Common myeloid progenitor, CD34-positive (primary cell): ENCODE measurements at regions not wholly inside any gene's neighbourhood (a gene's known extent, or its start where the extent isn't known, plus 50 kb on each side); places are given as distances from the start of the nearest gene placed in this dataset.

ENCODE experiments used
- CTCF ChIA-PET: fragments of 350-600 bp; sonication (Branson Sonifier 250); formaldehyde crosslinking; loops from one replicate; lab custom pipeline; 2021; ENCODE audit warnings: antibody characterized with exemption; lab: Charles Lee
- POLR2A ChIA-PET: fragments of 350-600 bp; sonication (Branson Sonifier 250); formaldehyde crosslinking; loops from one replicate; lab custom pipeline; 2021; ENCODE audit warnings: antibody characterized with exemption; lab: Charles Lee
- DNase-seq, 3 donors: peaks; one replicate each; pipeline versions ENCODE4 v3.0.0 to v3.0.0-alpha.2; 2013
- H3K27ac ChIP-seq, 2 experiments: 1 replicate in 1 of 2; 2 replicates in 1 of 2; pipeline ENCODE4 v1.7.0; 2013; ENCODE audit warnings: inconsistent platforms in 2 of 2, low read length in 2 of 2, mild to moderate bottlenecking in 2 of 2, low read depth in 1 of 2, moderate library complexity in 1 of 2; ENCODE audit not compliant: severe bottlenecking in 2 of 2, insufficient read depth in 1 of 2, poor library complexity in 1 of 2
- H3K27me3 ChIP-seq, 5 experiments: replicated peaks in 2 of 5; 1 replicate in 3 of 5; 2 replicates in 2 of 5; pipeline versions ENCODE4 v1.6.1 to v1.7.0; 2013; ENCODE audit warnings: low read length in 4 of 5, mild to moderate bottlenecking in 2 of 5, moderate library complexity in 2 of 5, inconsistent platforms in 1 of 5; ENCODE audit not compliant: insufficient read depth in 5 of 5, control insufficient read depth in 4 of 5
- H3K36me3 ChIP-seq, 4 experiments: 1 replicate in 2 of 4; 2 replicates in 2 of 4; pipeline versions ENCODE4 v1.6.1 to v1.7.0; 2013; ENCODE audit warnings: low read length in 3 of 4, control low read depth in 1 of 4, mild to moderate bottlenecking in 1 of 4; ENCODE audit not compliant: control insufficient read depth in 4 of 4, insufficient read depth in 4 of 4
- H3K4me1 ChIP-seq, 4 experiments: 1 replicate in 3 of 4; 2 replicates in 1 of 4; pipeline versions ENCODE4 v1.6.1 to v1.7.1; 2013; ENCODE audit warnings: low read length in 3 of 4, mild to moderate bottlenecking in 3 of 4, control low read depth in 1 of 4, inconsistent platforms in 1 of 4, moderate library complexity in 1 of 4; ENCODE audit not compliant: control insufficient read depth in 4 of 4, insufficient read depth in 4 of 4; ENCODE audit errors: control extremely low read depth in 1 of 4
- H3K4me3 ChIP-seq, 7 experiments: 1 replicate in 4 of 7; 2 replicates in 3 of 7; pipeline versions ENCODE4 v1.5.1 to v1.7.0; 2013; ENCODE audit warnings: mild to moderate bottlenecking in 7 of 7, low read length in 6 of 7, moderate library complexity in 6 of 7, inconsistent platforms in 2 of 7, low read depth in 2 of 7, control low read depth in 1 of 7; ENCODE audit not compliant: insufficient read depth in 4 of 7, control insufficient read depth in 1 of 7; ENCODE audit errors: extremely low read depth in 1 of 7
- H3K9me3 ChIP-seq, 5 experiments: 1 replicate in 4 of 5; 2 replicates in 1 of 5; pipeline versions ENCODE4 v1.6.1 to v1.7.1; 2013; ENCODE audit warnings: low read length in 4 of 5, mild to moderate bottlenecking in 2 of 5, inconsistent platforms in 1 of 5, low read depth in 1 of 5, moderate library complexity in 1 of 5; ENCODE audit not compliant: control insufficient read depth in 4 of 5, insufficient read depth in 2 of 5; ENCODE audit errors: control extremely low read depth in 1 of 5
- WGBS: methylation state at CpG from one replicate; pipeline ENCODE4 v1.1.5; 2013; ENCODE audit not compliant: insufficient coverage; 5-methylcytosine and 5-hydroxymethylcytosine counted together

GRCh38 chr9:80359941-80360881, 788.4 kb downstream of the TLE4 start:
- Histone ChIP-seq H3K9me3 (peaks cover 0 to 6% (median 0%) of the 10 kb centered on the region in 5 experiments), H3K36me3 (no peaks in the 10 kb centered on the region), H3K4me3 (no peak overlapping the region), H3K4me1 (no peaks in the 10 kb centered on the region), H3K27ac (no peak overlapping the region), H3K27me3 (peaks cover 0 to 2% (median 0%) of the 10 kb centered on the region in 5 experiments)
- 98% methylated on average over 31 of the region's 35 CpGs for WGBS
- POLR2A ChIA-PET: no interaction called here
- CTCF ChIA-PET: no interaction called here
- DNase-seq: no peak

GRCh38 chr9:80359291-80359690, 787.5 kb downstream of the TLE4 start:
- H3K36me3 ChIP-seq: no peaks in the 10 kb centered on the region
- no peak for DNase-seq
- H3K4me3 ChIP-seq: no peak overlapping the region
- no peak overlapping the region for H3K27ac ChIP-seq
- POLR2A ChIA-PET: no interaction called here
- peaks cover 0 to 6% (median 0%) of the 10 kb centered on the region in 5 experiments for H3K9me3 ChIP-seq
- no peaks in the 10 kb centered on the region for H3K4me1 ChIP-seq
- peaks cover 0 to 4% (median 0%) of the 10 kb centered on the region in 5 experiments for H3K27me3 ChIP-seq
- 98% methylated on average over 5 of the region's 11 CpGs for WGBS
- CTCF ChIA-PET: no interaction called here

GRCh38 chr9:80352967-80353366, 781.2 kb downstream of the TLE4 start:
- ChIA-PET CTCF (no interaction called here), POLR2A (no interaction called here)

GRCh38 chr9:80351612-80352011, 779.8 kb downstream of the TLE4 start:
- Histone ChIP-seq H3K4me1 (no peaks in the 10 kb centered on the region), H3K9me3 (no peaks in the 10 kb centered on the region)
- CTCF ChIA-PET: no interaction called here

More at GRCh38 chr9:80352967-80353366, 781.2 kb downstream of the TLE4 start:
- no peak overlapping the region for H3K27ac ChIP-seq
- no peaks in the 10 kb centered on the region for H3K36me3 ChIP-seq
- H3K4me1 ChIP-seq: no peaks in the 10 kb centered on the region
- no peak for DNase-seq
- H3K4me3 ChIP-seq: no peak overlapping the region
- 100% methylated on average over 1 of the region's 2 CpGs for WGBS
- peaks cover 0 to 4% (median 0%) of the 10 kb centered on the region in 5 experiments for H3K27me3 ChIP-seq
- H3K9me3 ChIP-seq: no peaks in the 10 kb centered on the region

GRCh38 chr9:80326105-80326504, 754.3 kb downstream of the TLE4 start:
- ChIA-PET POLR2A (no interaction called here), CTCF (no interaction called here)
- H3K4me1 ChIP-seq: no peaks in the 10 kb centered on the region
- H3K36me3 ChIP-seq: no peaks in the 10 kb centered on the region
- no peak overlapping the region for H3K4me3 ChIP-seq
- WGBS: 89% methylated on average over 3 of the region's 3 CpGs
- H3K27me3 ChIP-seq: no peaks in the 10 kb centered on the region
- no peak overlapping the region for H3K27ac ChIP-seq
- peaks cover 0 to 2% (median 0%) of the 10 kb centered on the region in 5 experiments for H3K9me3 ChIP-seq
- no peak for DNase-seq

More at GRCh38 chr9:80351612-80352011, 779.8 kb downstream of the TLE4 start:
- H3K27me3 ChIP-seq: peaks cover 0 to 4% (median 0%) of the 10 kb centered on the region in 5 experiments
- H3K4me3 ChIP-seq: no peak overlapping the region
- WGBS: no CpG with 5 or more reads among the region's 1 CpG
- no peak overlapping the region for H3K27ac ChIP-seq
- POLR2A ChIA-PET: no interaction called here
- H3K36me3 ChIP-seq: no peaks in the 10 kb centered on the region
- no peak for DNase-seq

- WGBS: 93% methylated on average over 2 of the region's 3 CpGs
These were observed 749.2 kb downstream of the TLE4 start for GRCh38 chr9:80320916-80321315.

GRCh38 chr9:80320480-80320879, 748.7 kb downstream of the TLE4 start:
- WGBS: 92% methylated on average over 4 of the region's 4 CpGs
- H3K4me1 ChIP-seq: no peaks in the 10 kb centered on the region
- ChIA-PET POLR2A (no interaction called here), CTCF (no interaction called here)
- DNase-seq: no peak
- no peaks in the 10 kb centered on the region for H3K36me3 ChIP-seq
- no peak overlapping the region for H3K27ac ChIP-seq
- H3K4me3 ChIP-seq: no peak overlapping the region
- no peaks in the 10 kb centered on the region for H3K9me3 ChIP-seq
- no peaks in the 10 kb centered on the region for H3K27me3 ChIP-seq

More at GRCh38 chr9:80320916-80321315, 749.2 kb downstream of the TLE4 start:
- Histone ChIP-seq H3K4me1 (no peaks in the 10 kb centered on the region), H3K36me3 (no peaks in the 10 kb centered on the region), H3K27ac (no peak overlapping the region), H3K4me3 (no peak overlapping the region), H3K27me3 (no peaks in the 10 kb centered on the region), H3K9me3 (no peaks in the 10 kb centered on the region)
- CTCF ChIA-PET: no interaction called here
- no peak for DNase-seq
- POLR2A ChIA-PET: no interaction called here
